ENCODE measurements at regions not wholly inside any gene's neighbourhood (a gene's known extent, or its start where the extent isn't known, plus 50 kb on each side); places are given as distances from the start of the nearest gene placed in this dataset.

GRCh38 chr1:172845371-172845770, 186.5 kb downstream of the FASLG start:
- H2BK5ac ChIP-seq (ENCODE audit: insufficient read length, low read length), result no peak overlapping the region
- Mint-ChIP-seq H3K27ac (0 out of 7 replicates have a peak overlapping the region, but pooled peaks of 2 of the 3 experiments have one; percentile 3 to 4), H3K4me3 (no peak overlapping the region), H3K4me1 (peaks cover 4 to 7% of the 10 kb centered on the region in 2 experiments), H3K27me3 (ENCODE audit: low read depth) (no peaks in the 10 kb centered on the region), H3K36me3 (ENCODE audit: insufficient read depth in 1 of 3, low read depth in 3 of 3) (no peaks in the 10 kb centered on the region; a peak in 1 of 7 replicates), H3K9me3 (no peaks in the 10 kb centered on the region)
- DNase-seq, result no peak
- H3K9me3 ChIP-seq (ENCODE audit: control insufficient read depth, low read depth, low read length), result no peaks in the 10 kb centered on the region
- no peak overlapping the region for H3T11ph ChIP-seq (ENCODE audit: low read length)
- no peak overlapping the region for H3K4me2 ChIP-seq (ENCODE audit: insufficient read depth, insufficient read length, low read length)
- H2BK15ac ChIP-seq (ENCODE audit: low read depth, low read length), result no peak overlapping the region
- H4K91ac ChIP-seq (ENCODE audit: insufficient read length, low read depth, low read length), result no peak overlapping the region
- no peak overlapping the region; the same call in 1 of the 2 replicates for H3K14ac ChIP-seq (ENCODE audit: insufficient read depth, low read length)
- no peak overlapping the region for H2BK12ac ChIP-seq (ENCODE audit: insufficient read length, low read depth, low read length)
- no peaks in the 10 kb centered on the region for H3K79me2 ChIP-seq (ENCODE audit: insufficient read depth, low read length)
- H3K23ac ChIP-seq (ENCODE audit: insufficient read length, low read depth, low read length), result no peak overlapping the region
- H4K20me1 ChIP-seq (ENCODE audit: control insufficient read depth, insufficient read depth, insufficient read length), result no peaks in the 10 kb centered on the region
- H2BK120ac ChIP-seq (ENCODE audit: low read depth, low read length, poor library complexity, severe bottlenecking), result no peak overlapping the region
- H3K79me1 ChIP-seq (ENCODE audit: insufficient read depth, low read depth, low read length, poor library complexity, severe bottlenecking), result no peaks in the 10 kb centered on the region
- no peak overlapping the region for H2AK5ac ChIP-seq (ENCODE audit: insufficient read length, low read length)
- no peak overlapping the region for H3K27ac ChIP-seq (ENCODE audit: insufficient read length, low read depth, low read length)
- H3K4me1 ChIP-seq (ENCODE audit: insufficient read depth, low read length), result peaks cover 2% of the 10 kb centered on the region; the same call in 1 of the 2 replicates
- no peak overlapping the region for H3K9ac ChIP-seq (ENCODE audit: extremely low read depth, insufficient read length, low read length)
- H3K56ac ChIP-seq (ENCODE audit: insufficient read length, low read depth, low read length), result no peak overlapping the region
- H3K23me2 ChIP-seq (ENCODE audit: insufficient read length, low read depth, low read length, poor library complexity, severe bottlenecking), result no peaks in the 10 kb centered on the region
- no peak overlapping the region for H4K5ac ChIP-seq (ENCODE audit: insufficient read length, low read depth, low read length)
- H3K4ac ChIP-seq (ENCODE audit: low read depth, low read length), result no peak overlapping the region
- H2AFZ ChIP-seq (ENCODE audit: low read length), result no peak overlapping the region
- H3K18ac ChIP-seq (ENCODE audit: insufficient read length, low read depth, low read length), result no peak overlapping the region
- no peaks in the 10 kb centered on the region for H3K27me3 ChIP-seq (ENCODE audit: insufficient read depth, low read length)
- no peak overlapping the region for H2BK20ac ChIP-seq (ENCODE audit: low read depth, low read length, poor library complexity, severe bottlenecking)
- H4K8ac ChIP-seq (replicated peaks; ENCODE audit: insufficient read length, low read depth, low read length), result no peak overlapping the region
- no peak for TF ChIP-seq CTCF (conservative IDR thresholded peaks at IDR 0.05)
- no CpG with 5 or more reads among the region's 2 CpGs for WGBS (ENCODE audit: extremely low coverage, insufficient read length, low lambda C conversion rate)

All from H9 (cell line).